GM18502 (cell line): ENCODE measurements at regions not wholly inside any gene's neighbourhood (a gene's known extent, or its start where the extent isn't known, plus 50 kb on each side); places are given as distances from the start of the nearest gene placed in this dataset.

Experiments used
- ATAC-seq: cut with Tn5 transposase; IDR thresholded peaks from one replicate; pipeline ENCODE4 v1.9.1; 2021; ENCODE audit warnings: mild to moderate bottlenecking; ENCODE audit not compliant: unreplicated experiment, poor library complexity

DNA sequence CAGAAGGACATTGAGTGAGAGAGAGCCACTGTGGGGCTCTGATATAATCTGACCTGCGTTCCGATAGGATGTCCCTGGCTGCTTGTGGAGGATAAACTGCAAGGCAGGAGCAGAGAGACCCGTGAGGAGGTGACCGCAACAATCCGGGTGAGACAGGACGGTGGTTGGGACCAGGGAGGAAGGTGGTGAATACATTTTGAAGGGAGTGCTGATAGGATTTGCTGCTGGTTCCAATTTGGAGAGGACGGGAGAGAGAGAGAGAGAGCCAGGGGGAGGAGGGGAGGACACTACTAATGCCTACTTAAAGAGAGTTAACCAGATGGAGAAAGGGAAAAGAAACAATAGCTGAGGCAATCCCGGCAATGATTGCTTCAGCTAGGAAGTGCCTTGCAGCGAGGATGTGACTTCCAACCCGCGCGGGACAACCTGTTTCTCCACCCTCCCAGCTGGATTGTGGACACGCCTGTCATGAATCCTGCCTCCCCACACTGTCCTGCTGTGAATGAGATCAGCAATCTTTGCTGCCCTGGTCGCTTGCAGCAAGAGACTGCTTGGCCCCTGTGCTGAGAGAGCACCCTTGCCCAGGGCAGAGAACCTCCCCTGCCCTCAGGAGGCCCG lies 199.0 kb upstream of the KCNG1 start:
- ATAC-seq: no peak

DNA sequence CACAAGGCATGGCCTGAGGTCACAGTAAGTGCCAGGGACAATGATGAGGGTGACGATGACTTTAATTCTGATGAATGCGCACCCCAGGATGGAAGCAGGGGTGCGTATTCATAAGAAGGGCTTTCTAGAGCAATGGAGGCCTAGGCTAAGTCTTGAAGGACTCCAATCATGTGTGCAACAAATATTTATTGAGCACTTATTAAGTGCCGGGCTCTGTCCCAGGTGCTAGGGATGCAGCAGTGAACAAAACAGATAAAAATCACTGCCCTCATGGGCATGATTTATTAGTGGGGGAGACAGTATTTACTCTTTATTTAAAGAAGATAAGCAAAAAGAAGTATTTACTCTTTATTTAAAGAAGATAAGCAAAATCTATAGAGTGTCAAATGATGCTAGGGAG lies 198.2 kb upstream of the KCNG1 start:
- no peak for ATAC-seq

GRCh38 chr20:51220293-51220706 lies 197.4 kb upstream of the KCNG1 start:
- ATAC-seq: no peak

- no peak for ATAC-seq
Observed at GRCh38 chr20:51219544-51219943, 196.6 kb upstream of the KCNG1 start.

DNA sequence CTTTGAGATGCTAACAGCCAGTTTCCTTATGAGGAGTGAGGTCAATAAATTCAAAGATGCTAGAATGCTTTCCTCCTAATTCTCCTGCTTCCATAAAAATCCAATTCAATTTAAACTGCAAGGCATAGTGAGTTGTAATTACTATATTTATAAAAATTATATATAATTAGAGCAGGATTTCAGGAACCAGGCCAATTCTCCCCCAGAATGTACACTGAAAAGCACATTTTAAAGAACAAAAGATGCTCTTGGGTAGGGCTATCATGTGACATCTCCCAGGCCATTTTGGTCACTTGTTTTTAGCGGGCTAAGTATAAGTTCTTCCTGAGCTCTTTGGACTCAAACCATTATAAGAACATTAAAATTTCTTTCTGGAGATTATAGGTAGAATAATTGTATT lies 195.7 kb upstream of the KCNG1 start:
- no peak for ATAC-seq

DNA sequence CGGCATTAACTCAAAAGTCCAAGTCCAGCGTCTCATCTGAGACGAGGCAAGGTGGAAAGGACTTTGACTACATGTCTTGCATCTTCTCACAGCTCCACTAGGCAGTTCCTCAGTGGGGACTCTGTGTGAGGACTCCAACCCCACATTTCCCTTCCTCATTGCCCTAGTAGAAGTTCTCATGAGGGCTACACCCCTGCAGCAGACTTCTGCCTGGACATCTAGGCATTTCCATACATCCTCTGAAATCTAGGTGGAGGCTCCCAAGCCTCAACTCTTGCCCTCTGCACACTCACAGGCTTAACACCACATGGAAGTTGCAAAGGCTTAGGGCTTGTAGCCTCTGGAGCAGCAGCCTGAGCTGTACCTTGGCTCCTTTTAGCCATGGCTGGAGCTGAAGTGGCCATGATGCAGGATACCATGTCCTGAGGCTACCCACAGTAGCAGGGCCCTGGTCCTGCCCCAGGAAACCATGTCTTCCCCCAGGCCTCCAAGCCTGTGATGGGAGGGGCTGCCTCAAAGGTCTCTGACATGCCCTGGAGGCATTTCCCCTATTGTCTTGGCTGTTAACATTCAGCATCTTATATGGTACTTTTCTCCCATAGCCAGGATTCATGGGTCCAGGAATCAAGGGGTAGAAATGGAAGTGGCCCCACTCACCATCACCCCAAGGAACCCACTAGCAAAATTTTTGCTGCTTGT lies 194.6 kb upstream of the KCNG1 start:
- ATAC-seq: no peak

GRCh38 chr20:51216850-51217249 lies 193.9 kb upstream of the KCNG1 start:
- ATAC-seq: no peak

- ATAC-seq: no peak
Observed at GRCh38 chr20:51212816-51213215, 189.9 kb upstream of the KCNG1 start.

GRCh38 chr20:51211191-51211590 lies 188.3 kb upstream of the KCNG1 start:
- ATAC-seq: no peak

DNA sequence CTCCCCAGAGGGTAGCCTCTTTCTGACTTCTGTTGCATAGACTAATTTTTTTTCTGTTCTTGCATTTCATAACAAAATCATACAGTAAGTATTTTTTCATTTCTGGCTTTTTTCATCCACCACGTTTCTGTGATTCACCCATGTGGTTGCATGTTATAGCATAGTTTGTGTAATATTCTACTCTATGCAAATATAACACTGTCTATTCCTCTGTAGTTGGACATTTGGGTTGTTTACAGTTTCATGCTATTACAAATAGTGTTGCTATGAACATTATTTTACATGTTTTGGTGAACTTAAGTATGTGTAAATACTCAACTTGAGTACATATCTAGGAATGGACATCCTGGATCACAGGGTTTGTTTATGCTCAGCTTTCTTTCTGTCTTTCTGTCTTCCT lies 187.2 kb upstream of the KCNG1 start:
- ATAC-seq: no peak

GRCh38 chr20:51208162-51208561 lies 185.3 kb upstream of the KCNG1 start:
- no peak for ATAC-seq

DNA sequence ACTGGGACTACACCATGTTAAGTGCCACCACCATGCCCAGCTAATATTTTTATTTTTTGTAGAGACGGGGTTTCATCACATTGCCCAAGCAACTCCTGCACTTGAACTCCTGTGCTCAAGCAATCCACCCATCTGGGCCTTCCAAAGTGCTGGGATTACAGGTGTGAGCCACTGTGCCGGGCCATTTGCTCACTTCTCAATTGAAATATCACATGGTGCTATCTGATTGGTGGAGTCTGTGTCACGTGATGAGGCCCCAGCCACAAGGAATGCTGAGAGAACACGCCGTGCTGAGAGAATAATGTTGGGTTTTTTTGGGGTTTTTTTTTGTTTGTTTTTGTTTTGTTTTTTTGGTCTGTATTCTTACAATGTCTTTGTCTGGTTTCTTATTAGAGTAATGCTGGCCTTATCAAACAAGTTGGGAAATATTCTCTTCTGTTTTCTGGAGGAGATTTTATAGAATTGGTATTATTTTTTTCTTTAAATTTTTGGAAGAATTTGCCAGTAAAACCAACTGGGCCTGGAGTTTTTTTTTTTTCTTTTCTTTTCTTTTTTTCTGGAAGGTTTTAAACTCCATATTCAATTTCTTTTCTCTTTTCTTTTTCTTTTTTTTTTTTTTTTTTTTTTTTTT lies 183.2 kb upstream of the KCNG1 start:
- no peak for ATAC-seq

DNA sequence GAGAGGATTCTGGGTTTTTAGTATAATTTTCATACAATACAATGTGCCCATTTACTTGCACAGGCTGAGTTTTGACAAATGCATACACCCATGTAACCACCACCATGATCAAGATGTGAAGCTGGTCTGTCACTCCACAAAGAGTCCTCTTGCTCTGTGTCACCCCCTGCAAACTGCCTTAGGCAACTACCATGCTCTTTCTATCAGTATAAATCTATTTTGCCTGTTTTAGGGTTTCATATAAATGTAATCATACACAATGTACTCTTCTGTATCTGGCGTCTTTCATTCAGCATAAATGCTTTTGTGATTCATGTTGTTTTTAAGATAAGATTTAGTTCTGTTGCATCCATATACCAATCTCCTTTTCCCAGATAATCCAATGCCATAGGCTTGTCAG lies 181.9 kb upstream of the KCNG1 start:
- ATAC-seq: no peak

DNA sequence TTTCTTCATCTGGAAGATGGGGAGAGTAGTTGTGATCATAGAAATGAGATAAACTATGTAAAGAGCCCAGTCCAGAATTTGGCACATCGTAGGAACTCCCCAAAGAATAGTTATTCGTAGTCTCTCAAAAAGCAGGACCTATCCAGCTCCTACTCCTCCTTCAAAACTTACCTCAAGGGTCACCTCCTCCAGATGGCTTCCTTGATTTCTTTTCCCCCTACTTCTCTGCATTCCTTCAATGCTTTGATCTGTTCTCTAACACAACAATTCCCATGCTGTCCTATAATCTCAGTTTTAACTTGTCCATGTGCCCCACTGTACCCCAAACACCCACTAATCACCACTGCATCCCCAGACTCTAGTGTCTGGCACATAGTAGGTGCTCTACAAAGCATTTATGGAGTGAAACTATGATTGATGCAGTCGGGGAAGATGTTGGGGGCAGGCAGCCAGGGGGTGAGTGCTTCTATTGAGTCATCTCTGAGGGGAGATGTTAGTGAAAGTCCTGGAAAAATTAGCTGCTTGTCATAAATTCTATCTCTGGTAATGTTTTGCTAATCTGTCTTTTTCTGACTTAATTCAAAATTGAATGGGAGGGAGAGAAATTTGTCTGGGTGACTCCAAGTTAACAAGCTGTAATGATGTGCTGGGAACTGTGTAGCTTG lies 181.3 kb upstream of the KCNG1 start:
- ATAC-seq: no peak

- no peak for ATAC-seq
Observed at GRCh38 chr20:51202304-51202703, 179.4 kb upstream of the KCNG1 start.

- ATAC-seq: no peak
Observed at GRCh38 chr20:51199920-51200319, 177.0 kb upstream of the KCNG1 start.

GRCh38 chr20:51198876-51199523 lies 176.1 kb upstream of the KCNG1 start:
- no peak for ATAC-seq

- no peak for ATAC-seq
Observed at GRCh38 chr20:51198238-51198637, 175.3 kb upstream of the KCNG1 start.

DNA sequence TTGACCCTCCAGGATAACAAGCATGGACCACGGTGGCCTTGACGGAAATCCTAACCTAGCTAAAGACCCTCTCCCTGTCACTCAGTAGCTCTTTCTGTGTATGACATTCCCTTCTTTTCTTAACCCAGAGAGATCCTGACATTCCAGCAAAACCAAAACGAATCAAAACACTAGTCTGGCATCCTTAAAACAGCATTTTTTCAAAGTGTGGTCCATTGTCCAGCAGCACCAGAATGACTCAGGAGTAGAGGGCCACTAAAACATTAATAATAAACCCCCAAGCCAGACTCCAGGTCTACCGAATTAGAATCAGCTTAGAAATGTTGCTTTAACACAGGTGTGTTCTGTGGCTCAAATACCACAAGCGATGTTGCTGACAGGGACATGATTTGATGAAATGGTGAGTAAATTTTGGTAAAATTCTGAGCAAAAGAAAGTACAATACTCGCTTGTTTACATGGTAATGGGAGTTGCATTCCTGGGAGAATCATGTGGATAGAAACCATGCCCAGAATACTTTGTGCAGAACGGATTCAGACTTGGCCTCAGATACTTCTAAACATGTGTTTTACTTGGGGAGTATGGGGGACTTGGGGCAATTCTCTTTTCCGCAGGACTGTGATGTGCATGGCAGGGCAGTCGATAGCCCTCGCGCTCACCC lies 174.2 kb upstream of the KCNG1 start:
- no peak for ATAC-seq

DNA sequence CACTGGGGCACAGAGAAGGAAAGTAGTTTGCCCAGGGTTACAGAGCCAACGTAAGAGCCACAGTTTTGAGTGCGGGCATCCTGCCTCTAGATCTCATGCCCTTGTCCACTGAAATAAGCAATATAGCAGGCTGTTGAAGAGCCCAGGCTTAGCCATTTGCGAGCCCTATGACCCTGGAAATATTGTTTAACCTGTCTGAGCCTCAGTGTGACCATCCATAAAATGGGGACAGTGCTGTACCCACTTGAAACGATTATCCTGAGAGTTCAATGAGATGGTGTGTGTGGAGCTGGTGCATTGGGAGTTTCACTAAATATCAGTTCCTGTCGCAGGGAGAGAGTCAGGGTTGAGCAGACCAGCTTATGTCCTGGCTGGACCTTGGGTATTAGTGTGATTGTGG lies 173.1 kb upstream of the KCNG1 start:
- no peak for ATAC-seq
